B cell (primary cell): ENCODE measurements at regions not wholly inside any gene's neighbourhood (a gene's known extent, or its start where the extent isn't known, plus 50 kb on each side); places are given as distances from the start of the nearest gene placed in this dataset.

ENCODE experiments used
- ATAC-seq: fragments of 200-7000 bp; cut with Tn5 transposase; one replicate; pipeline ENCODE4 v1.10.0; 2021; ENCODE audit warnings: low read depth, mild to moderate bottlenecking, moderate number of reproducible peaks, moderate library complexity
- CTCF ChIA-PET: fragments of 350-600 bp; sonication (Branson Sonifier 250); formaldehyde crosslinking; loops from one replicate; lab custom pipeline; 2021; ENCODE audit warnings: antibody characterized with exemption, inconsistent platforms; lab: Charles Lee
- POLR2A ChIA-PET: fragments of 350-600 bp; sonication (Branson Sonifier 250); formaldehyde crosslinking; loops from one replicate; lab custom pipeline; 2021; ENCODE audit warnings: antibody characterized with exemption; lab: Charles Lee
- DNase-seq: peaks from one replicate; pipeline ENCODE4 v3.0.0; 2013
- H2AFZ ChIP-seq: 2 replicates; pipeline ENCODE4 v1.6.1; 2012; ENCODE audit warnings: mild to moderate bottlenecking, low read depth, low read length; ENCODE audit not compliant: insufficient read depth, poor library complexity, severe bottlenecking
- H3K27ac ChIP-seq, 2 donors: 1 replicate in 1 of 2; 2 replicates in 1 of 2; pipeline ENCODE4 v1.5.1; 2012 to 2013; ENCODE audit warnings: low read length in 2 of 2, mild to moderate bottlenecking in 2 of 2, moderate library complexity in 1 of 2
- H3K27me3 ChIP-seq, 4 experiments: fragments of 200-600 bp in 1 of 4; sonication (generic) in 1 of 4; replicated peaks in 1 of 4; 1 replicate in 2 of 4; 2 replicates in 2 of 4; pipeline versions ENCODE4 v1.6.1 to v1.7.0; 2013 to 2016; ENCODE audit warnings: low read length in 3 of 4, mild to moderate bottlenecking in 2 of 4, mixed read lengths in 1 of 4, moderate library complexity in 1 of 4; ENCODE audit not compliant: insufficient read depth in 4 of 4, control insufficient read depth in 3 of 4; ENCODE audit errors: control extremely low read depth in 1 of 4
- H3K36me3 ChIP-seq, 2 experiments: replicated peaks in 1 of 2; 1 replicate in 1 of 2; 2 replicates in 1 of 2; pipeline versions ENCODE4 v1.6.1 to v1.7.1; 2013; ENCODE audit warnings: low read length in 1 of 2; ENCODE audit not compliant: insufficient read depth in 2 of 2, control insufficient read depth in 1 of 2; ENCODE audit errors: control extremely low read depth in 1 of 2, extremely low read depth in 1 of 2
- H3K4me1 ChIP-seq, 2 donors: fragments of 200-600 bp in 1 of 2; sonication (generic) in 1 of 2; 1 replicate in 1 of 2; 2 replicates in 1 of 2; pipeline versions ENCODE4 v1.5.1 to v1.6.1; 2013 to 2017; ENCODE audit warnings: low read length in 2 of 2; ENCODE audit not compliant: control insufficient read depth in 2 of 2, insufficient read depth in 2 of 2
- H3K4me2 ChIP-seq: replicated peaks from 2 replicates; pipeline ENCODE3; 2012; ENCODE audit warnings: mild to moderate bottlenecking, low read depth, low read length; ENCODE audit not compliant: poor library complexity, severe bottlenecking
- H3K4me3 ChIP-seq, 5 experiments: fragments of 200-600 bp in 1 of 5; sonication (generic) in 1 of 5; 1 replicate in 3 of 5; 2 replicates in 2 of 5; pipeline versions ENCODE4 v1.5.1 to v1.7.0; 2011 to 2016; ENCODE audit warnings: low read length in 4 of 5, mild to moderate bottlenecking in 4 of 5, low read depth in 2 of 5, control low read depth in 1 of 5, moderate library complexity in 1 of 5; ENCODE audit not compliant: insufficient read depth in 1 of 5; ENCODE audit errors: control extremely low read depth in 1 of 5, extremely low read depth in 1 of 5
- H3K79me2 ChIP-seq: fragments of 200-600 bp; sonication (generic); one replicate; pipeline ENCODE4 v1.6.0; 2016; ENCODE audit warnings: low read length; ENCODE audit not compliant: control insufficient read depth, insufficient read depth
- H3K9ac ChIP-seq: fragments of 200-600 bp; sonication (generic); 2 replicates; pipeline ENCODE4 v1.6.1; 2017; ENCODE audit warnings: mild to moderate bottlenecking, low read length, moderate library complexity
- H3K9me3 ChIP-seq, 3 donors: one replicate each; pipeline versions ENCODE4 v1.6.1 to v1.7.1; 2013; ENCODE audit warnings: low read length in 2 of 3; ENCODE audit not compliant: control insufficient read depth in 2 of 3, insufficient read depth in 1 of 3; ENCODE audit errors: control extremely low read depth in 1 of 3
- H4K20me1 ChIP-seq: 2 replicates; pipeline ENCODE4 v1.6.0; 2012; ENCODE audit warnings: mild to moderate bottlenecking, low read length; ENCODE audit not compliant: insufficient read depth, control insufficient read depth, poor library complexity, severe bottlenecking
- H3K27ac Mint-ChIP-seq: one replicate; pipeline ENCODE4 v1.8.0; 2021; ENCODE audit warnings: mixed read lengths
- H3K27me3 Mint-ChIP-seq: one replicate; pipeline ENCODE4 v1.8.0; 2021; ENCODE audit warnings: mixed read lengths
- H3K4me1 Mint-ChIP-seq: one replicate; pipeline ENCODE4 v1.8.0; 2021; ENCODE audit warnings: mixed read lengths
- H3K4me3 Mint-ChIP-seq: one replicate; pipeline ENCODE4 v1.8.0; 2021; ENCODE audit warnings: mixed read lengths
- H3K9me3 Mint-ChIP-seq: one replicate; pipeline ENCODE4 v1.8.0; 2022; ENCODE audit warnings: mixed read lengths; ENCODE audit not compliant: insufficient read depth
- EZH2 ChIP-seq: IDR thresholded peaks from 2 replicates; pipeline ENCODE4 v1.6.1; 2012; ENCODE audit warnings: borderline replicate concordance, low read depth, mild to moderate bottlenecking, moderate library complexity, low read length; ENCODE audit not compliant: insufficient read depth, poor library complexity, severe bottlenecking
- WGBS: methylation state at CpG from one replicate; pipeline ENCODE4 v1.1.5; 2013; ENCODE audit warnings: missing lambda C conversion rate; ENCODE audit not compliant: insufficient coverage; 5-methylcytosine and 5-hydroxymethylcytosine counted together
- intact Hi-C: fragments of 100-400 bp; cut with micrococcal nuclease; formaldehyde crosslinking; loops from one replicate; pipeline ENCODE4 v1.10.0; 2022
- TF ChIP-seq, protein P1 (sequence below): fragments of 200-600 bp; IDR thresholded peaks from one replicate; pipeline ENCODE4 v1.8.0; 2022; ENCODE audit warnings: antibody characterized with exemption, mild to moderate bottlenecking

DNA sequence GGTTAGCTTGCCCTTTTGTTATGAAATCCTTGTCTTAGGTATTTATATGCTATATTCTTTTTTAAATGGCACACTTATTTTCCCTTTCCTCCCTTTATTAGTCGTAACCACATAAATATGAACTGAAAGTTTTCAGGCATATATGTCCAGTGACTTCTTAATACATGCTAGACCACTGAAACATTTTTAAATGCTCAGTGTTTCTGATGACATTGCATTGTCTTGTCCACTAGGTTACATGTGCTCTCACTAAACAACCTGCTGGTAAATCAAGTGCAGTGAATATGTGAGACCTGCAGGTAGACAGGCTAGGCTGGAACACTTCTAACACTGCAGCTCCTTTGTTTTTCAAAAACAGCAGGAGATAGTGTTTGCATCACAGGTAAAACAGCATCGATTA lies 332.6 kb upstream of the DACH1 start:
- no peaks in the 10 kb centered on the region for H3K36me3 ChIP-seq
- no peaks in the 10 kb centered on the region for H3K4me1 ChIP-seq
- peaks cover 3% of the 10 kb centered on the region for H3K9me3 Mint-ChIP-seq
- H3K27me3 ChIP-seq, result no peaks in the 10 kb centered on the region
- H2AFZ ChIP-seq, result no peak overlapping the region
- no peaks in the 10 kb centered on the region for H3K4me1 Mint-ChIP-seq
- DNase-seq (no peak), ATAC-seq (no peak)
- CTCF ChIA-PET, result no interaction called here
- H3K27ac Mint-ChIP-seq, result no peak overlapping the region
- no peak overlapping the region for H3K4me3 Mint-ChIP-seq
- no peak overlapping the region for H3K4me2 ChIP-seq
- H3K79me2 ChIP-seq, result no peaks in the 10 kb centered on the region
- H3K9ac ChIP-seq, result no peak overlapping the region
- POLR2A ChIA-PET, result no interaction called here
- peaks cover 0 to 4% (median 0%) of the 10 kb centered on the region in 3 donors for H3K9me3 ChIP-seq
- WGBS, result no CpG with 5 or more reads among the region's 2 CpGs
- TF ChIP-seq, protein P1, sequence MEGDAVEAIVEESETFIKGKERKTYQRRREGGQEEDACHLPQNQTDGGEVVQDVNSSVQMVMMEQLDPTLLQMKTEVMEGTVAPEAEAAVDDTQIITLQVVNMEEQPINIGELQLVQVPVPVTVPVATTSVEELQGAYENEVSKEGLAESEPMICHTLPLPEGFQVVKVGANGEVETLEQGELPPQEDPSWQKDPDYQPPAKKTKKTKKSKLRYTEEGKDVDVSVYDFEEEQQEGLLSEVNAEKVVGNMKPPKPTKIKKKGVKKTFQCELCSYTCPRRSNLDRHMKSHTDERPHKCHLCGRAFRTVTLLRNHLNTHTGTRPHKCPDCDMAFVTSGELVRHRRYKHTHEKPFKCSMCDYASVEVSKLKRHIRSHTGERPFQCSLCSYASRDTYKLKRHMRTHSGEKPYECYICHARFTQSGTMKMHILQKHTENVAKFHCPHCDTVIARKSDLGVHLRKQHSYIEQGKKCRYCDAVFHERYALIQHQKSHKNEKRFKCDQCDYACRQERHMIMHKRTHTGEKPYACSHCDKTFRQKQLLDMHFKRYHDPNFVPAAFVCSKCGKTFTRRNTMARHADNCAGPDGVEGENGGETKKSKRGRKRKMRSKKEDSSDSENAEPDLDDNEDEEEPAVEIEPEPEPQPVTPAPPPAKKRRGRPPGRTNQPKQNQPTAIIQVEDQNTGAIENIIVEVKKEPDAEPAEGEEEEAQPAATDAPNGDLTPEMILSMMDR, result no peak
- TF ChIP-seq EZH2, result no peak
- intact Hi-C loops, result no loop called here
- no peaks in the 10 kb centered on the region for H4K20me1 ChIP-seq
- H3K27ac ChIP-seq, result no peak overlapping the region
- H3K27me3 Mint-ChIP-seq, result no peaks in the 10 kb centered on the region
- H3K4me3 ChIP-seq, result no peak overlapping the region

DNA sequence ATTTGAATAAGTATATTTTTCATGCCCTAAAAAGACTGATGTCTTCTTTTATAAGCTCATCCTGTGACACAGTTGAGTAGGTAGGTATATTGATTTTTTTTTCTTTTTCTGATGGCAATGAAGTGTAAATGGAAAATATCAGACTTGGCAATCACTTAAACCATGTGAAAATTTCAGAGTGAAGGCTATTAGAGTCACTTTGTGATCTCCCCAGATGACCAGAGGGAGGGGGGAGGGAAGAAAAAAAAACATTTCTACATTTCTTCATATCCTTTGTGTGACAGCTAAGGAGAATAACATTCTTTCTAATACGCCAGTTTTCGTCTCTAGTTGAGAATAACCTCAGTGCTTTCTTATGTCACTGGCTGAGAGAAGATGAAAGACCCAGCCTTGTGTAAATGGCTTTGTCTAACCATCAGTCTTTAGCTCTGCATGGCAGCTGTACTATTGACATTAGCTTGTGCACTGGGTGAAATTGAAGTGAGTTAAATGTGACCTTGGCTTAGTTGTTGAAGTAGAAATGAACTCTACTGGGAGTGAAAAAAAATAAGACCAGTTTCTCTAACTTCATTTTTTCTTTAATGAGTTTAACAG lies 332.1 kb upstream of the DACH1 start:
- no peaks in the 10 kb centered on the region for H4K20me1 ChIP-seq
- no peaks in the 10 kb centered on the region for H3K36me3 ChIP-seq
- intact Hi-C loops, result no loop called here
- no peak overlapping the region for H3K9ac ChIP-seq
- H3K27me3 Mint-ChIP-seq, result no peaks in the 10 kb centered on the region
- no peak overlapping the region for H3K27ac ChIP-seq
- H3K4me3 Mint-ChIP-seq, result no peak overlapping the region
- no peaks in the 10 kb centered on the region for H3K4me1 ChIP-seq
- no CpG with 5 or more reads among the region's 2 CpGs for WGBS
- H3K4me3 ChIP-seq, result no peak overlapping the region
- TF ChIP-seq EZH2, result no peak
- TF ChIP-seq, protein P1, result no peak
- POLR2A ChIA-PET, result no interaction called here
- peaks cover 3% of the 10 kb centered on the region for H3K9me3 Mint-ChIP-seq
- DNase-seq (no peak), ATAC-seq (no peak)
- H3K79me2 ChIP-seq, result no peaks in the 10 kb centered on the region
- no peak overlapping the region for H2AFZ ChIP-seq
- H3K4me1 Mint-ChIP-seq, result no peaks in the 10 kb centered on the region
- no peak overlapping the region for H3K4me2 ChIP-seq
- no peak overlapping the region for H3K27ac Mint-ChIP-seq
- CTCF ChIA-PET, result interaction anchor here (1.0 kb wide), 1 partner anchor 10 kb away, joined by 4 read pairs; no protein-coding TSS in a partner anchor
- H3K9me3 ChIP-seq, result peaks cover 0 to 4% (median 0%) of the 10 kb centered on the region in 3 donors
- no peaks in the 10 kb centered on the region for H3K27me3 ChIP-seq
